ENCODE measurements at regions not wholly inside any gene's neighbourhood (a gene's known extent, or its start where the extent isn't known, plus 50 kb on each side); places are given as distances from the start of the nearest gene placed in this dataset.

DNA sequence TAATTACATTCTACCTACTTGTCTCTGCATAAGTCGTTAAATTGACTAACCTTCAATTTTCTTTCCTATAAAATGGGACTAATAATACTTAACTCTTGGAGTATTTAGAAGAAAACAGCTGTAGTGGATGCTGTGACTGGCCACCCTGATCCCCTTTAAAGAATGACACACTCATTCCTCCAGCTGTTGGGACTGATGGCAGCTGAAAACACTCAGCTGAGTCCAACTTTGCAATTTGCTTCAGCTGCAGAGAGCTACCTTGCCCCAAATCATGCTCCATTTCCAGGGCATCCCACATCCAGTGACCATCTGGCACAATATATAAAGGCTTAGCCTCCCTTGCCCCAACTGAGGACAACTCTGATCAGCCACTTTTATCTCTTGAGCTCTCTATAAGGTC is 89.1 kb downstream of the MID1IP1 start:
- Mint-ChIP-seq H3K36me3 (ENCODE audit: insufficient read depth) (no peaks in the 10 kb centered on the region), H3K9me3 (ENCODE audit: low read depth) (peaks cover 30% of the 10 kb centered on the region), H3K27me3 (no peaks in the 10 kb centered on the region), H3K4me3 (ENCODE audit: low read depth) (no peak overlapping the region), H3K27ac (no peak overlapping the region), H3K4me1 (ENCODE audit: low read depth) (peaks cover 18% of the 10 kb centered on the region)
- DNase-seq (ENCODE audit: low spot score, unreplicated experiment): no peak
- TF ChIP-seq, protein P1, sequence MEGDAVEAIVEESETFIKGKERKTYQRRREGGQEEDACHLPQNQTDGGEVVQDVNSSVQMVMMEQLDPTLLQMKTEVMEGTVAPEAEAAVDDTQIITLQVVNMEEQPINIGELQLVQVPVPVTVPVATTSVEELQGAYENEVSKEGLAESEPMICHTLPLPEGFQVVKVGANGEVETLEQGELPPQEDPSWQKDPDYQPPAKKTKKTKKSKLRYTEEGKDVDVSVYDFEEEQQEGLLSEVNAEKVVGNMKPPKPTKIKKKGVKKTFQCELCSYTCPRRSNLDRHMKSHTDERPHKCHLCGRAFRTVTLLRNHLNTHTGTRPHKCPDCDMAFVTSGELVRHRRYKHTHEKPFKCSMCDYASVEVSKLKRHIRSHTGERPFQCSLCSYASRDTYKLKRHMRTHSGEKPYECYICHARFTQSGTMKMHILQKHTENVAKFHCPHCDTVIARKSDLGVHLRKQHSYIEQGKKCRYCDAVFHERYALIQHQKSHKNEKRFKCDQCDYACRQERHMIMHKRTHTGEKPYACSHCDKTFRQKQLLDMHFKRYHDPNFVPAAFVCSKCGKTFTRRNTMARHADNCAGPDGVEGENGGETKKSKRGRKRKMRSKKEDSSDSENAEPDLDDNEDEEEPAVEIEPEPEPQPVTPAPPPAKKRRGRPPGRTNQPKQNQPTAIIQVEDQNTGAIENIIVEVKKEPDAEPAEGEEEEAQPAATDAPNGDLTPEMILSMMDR (IDR thresholded peaks at IDR 0.05; ENCODE audit: unreplicated experiment): no peak

DNA sequence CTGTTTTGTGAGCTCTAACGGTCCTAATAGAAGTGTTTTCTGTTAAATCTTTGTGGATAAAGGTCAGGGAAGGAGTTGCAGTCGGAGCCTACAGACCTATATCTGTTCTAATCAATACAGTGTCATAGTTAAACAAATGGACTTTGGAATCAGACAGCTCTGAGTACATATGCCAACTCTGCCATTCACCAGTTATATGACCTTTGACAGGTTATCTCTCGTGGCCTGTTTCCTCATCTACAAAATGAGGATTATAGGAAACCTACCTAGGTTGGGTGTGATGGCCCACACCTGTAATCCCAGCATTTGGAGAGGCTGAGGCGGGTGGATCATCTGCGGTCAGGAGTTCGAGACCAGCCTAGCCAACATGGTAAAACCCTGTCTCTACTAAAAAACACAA is 89.7 kb downstream of the MID1IP1 start:
- DNase-seq (ENCODE audit: low spot score, unreplicated experiment): no peak
- Mint-ChIP-seq H3K36me3 (ENCODE audit: insufficient read depth) (no peaks in the 10 kb centered on the region), H3K27me3 (no peaks in the 10 kb centered on the region), H3K4me3 (ENCODE audit: low read depth) (no peak overlapping the region), H3K9me3 (ENCODE audit: low read depth) (peaks cover 32% of the 10 kb centered on the region), H3K27ac (no peak overlapping the region), H3K4me1 (ENCODE audit: low read depth) (peaks cover 19% of the 10 kb centered on the region)
- TF ChIP-seq, protein P1 (IDR thresholded peaks at IDR 0.05; ENCODE audit: unreplicated experiment): no peak

DNA sequence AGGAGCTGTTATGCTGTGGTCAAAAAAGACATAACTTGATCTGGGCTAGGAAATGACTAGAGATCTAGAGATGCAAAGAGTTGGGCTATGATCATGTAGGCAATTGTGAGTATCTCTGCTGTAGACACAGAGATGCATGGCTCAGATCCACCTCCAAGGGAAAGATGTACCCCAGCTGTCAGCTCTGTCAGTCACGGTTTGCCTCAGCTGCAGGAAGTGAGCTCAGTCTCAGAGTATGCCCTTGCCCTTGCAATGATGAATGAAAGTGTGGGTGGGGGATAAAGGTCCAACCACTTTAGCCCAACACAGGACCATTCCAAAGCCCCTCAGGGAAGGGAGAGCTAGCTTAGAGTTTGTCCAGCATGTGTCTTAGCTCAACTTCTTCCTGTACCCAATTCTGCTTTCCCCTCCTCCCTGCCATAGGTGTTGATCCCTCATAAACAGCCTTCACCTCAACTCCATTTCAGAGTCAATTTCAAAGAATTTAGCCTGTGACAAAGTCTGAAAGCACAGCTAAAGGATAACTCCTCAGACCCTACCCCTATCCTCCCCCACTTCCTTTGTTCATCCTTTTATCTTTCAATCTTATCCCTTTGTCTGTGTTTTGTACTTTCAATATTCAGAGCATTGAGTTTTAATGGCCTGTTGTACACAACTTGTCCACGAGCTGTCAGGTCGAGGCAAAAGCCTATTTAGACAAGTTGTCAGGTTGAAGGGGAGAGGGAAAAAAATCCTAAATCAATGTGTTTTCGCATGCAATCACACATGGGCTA is 90.6 kb downstream of the MID1IP1 start:
- H3K4me1 Mint-ChIP-seq (ENCODE audit: low read depth): peaks cover 20% of the 10 kb centered on the region
- DNase-seq (ENCODE audit: low spot score, unreplicated experiment): no peak
- H3K27ac Mint-ChIP-seq: no peak overlapping the region
- H3K27me3 Mint-ChIP-seq: no peaks in the 10 kb centered on the region
- TF ChIP-seq, protein P1 (IDR thresholded peaks at IDR 0.05; ENCODE audit: unreplicated experiment): no peak
- no peak overlapping the region for H3K4me3 Mint-ChIP-seq (ENCODE audit: low read depth)
- no peaks in the 10 kb centered on the region for H3K36me3 Mint-ChIP-seq (ENCODE audit: insufficient read depth)
- peaks cover 27% of the 10 kb centered on the region for H3K9me3 Mint-ChIP-seq (ENCODE audit: low read depth)

DNA sequence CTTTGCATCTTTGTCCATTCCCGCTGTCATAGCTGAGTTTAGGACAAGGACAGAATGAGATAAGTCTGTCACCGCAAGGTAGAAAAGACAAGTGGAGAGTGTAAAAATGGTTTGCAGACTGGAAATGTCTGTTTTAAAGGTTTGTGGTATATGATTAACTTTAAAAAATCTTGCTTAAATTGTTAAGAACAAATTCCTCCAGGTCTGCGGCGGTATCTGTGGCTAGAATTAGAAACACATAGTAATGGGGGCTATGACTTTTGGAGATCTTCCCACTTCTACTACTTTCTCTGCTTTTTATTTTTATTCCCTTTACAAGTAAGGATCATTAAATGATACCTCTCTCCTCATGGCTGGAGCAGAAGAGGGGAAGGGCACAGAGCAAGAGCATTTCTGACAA is 92.2 kb downstream of the MID1IP1 start:
- Mint-ChIP-seq H3K36me3 (ENCODE audit: insufficient read depth) (no peaks in the 10 kb centered on the region), H3K27ac (no peak overlapping the region), H3K4me1 (ENCODE audit: low read depth) (peaks cover 25% of the 10 kb centered on the region), H3K9me3 (ENCODE audit: low read depth) (peaks cover 27% of the 10 kb centered on the region), H3K27me3 (no peaks in the 10 kb centered on the region), H3K4me3 (ENCODE audit: low read depth) (no peak overlapping the region)
- TF ChIP-seq, protein P1 (IDR thresholded peaks at IDR 0.05; ENCODE audit: unreplicated experiment): no peak
- DNase-seq (ENCODE audit: low spot score, unreplicated experiment): no peak

DNA sequence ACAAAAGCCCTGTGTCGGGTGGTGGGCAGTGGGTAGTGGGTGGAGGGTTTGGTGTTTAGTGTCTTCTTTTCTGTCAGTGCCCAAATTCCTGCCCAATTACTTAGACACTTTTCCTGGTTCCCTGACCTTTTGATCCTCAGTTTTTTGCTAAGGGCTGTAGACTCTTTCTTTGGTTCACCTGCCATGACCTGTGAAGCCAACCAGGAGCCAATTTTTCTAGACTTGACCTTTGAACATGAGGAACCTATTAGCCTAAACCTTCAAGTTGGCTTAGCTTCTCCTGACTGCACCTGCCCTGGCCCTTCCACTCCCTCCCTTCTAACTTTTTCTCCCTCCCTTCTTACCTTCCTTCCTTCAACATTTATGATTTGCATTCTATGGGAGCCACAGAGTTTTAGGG is 94.5 kb downstream of the MID1IP1 start:
- peaks cover 29% of the 10 kb centered on the region for H3K4me1 Mint-ChIP-seq (ENCODE audit: low read depth)
- no peak overlapping the region for H3K27ac Mint-ChIP-seq
- H3K27me3 Mint-ChIP-seq: no peaks in the 10 kb centered on the region
- no peaks in the 10 kb centered on the region for H3K36me3 Mint-ChIP-seq (ENCODE audit: insufficient read depth)
- DNase-seq (ENCODE audit: low spot score, unreplicated experiment): no peak
- peaks cover 29% of the 10 kb centered on the region for H3K9me3 Mint-ChIP-seq (ENCODE audit: low read depth)
- TF ChIP-seq, protein P1 (IDR thresholded peaks at IDR 0.05; ENCODE audit: unreplicated experiment): no peak
- H3K4me3 Mint-ChIP-seq (ENCODE audit: low read depth): no peak overlapping the region
